HG03520 (cell line): ENCODE measurements at regions not wholly inside any gene's neighbourhood (a gene's known extent, or its start where the extent isn't known, plus 50 kb on each side); places are given as distances from the start of the nearest gene placed in this dataset.
"Not testable (repeated sequence)": the region's sequence is repeated elsewhere in the genome, so short reads cannot be mapped to it uniquely, and the experiment has no call there.

Experiments used
- ATAC-seq: cut with Tn5 transposase; IDR thresholded peaks from one replicate; pipeline ENCODE4 v1.9.1; 2021; ENCODE audit warnings: mild to moderate bottlenecking, moderate library complexity; ENCODE audit not compliant: unreplicated experiment

DNA sequence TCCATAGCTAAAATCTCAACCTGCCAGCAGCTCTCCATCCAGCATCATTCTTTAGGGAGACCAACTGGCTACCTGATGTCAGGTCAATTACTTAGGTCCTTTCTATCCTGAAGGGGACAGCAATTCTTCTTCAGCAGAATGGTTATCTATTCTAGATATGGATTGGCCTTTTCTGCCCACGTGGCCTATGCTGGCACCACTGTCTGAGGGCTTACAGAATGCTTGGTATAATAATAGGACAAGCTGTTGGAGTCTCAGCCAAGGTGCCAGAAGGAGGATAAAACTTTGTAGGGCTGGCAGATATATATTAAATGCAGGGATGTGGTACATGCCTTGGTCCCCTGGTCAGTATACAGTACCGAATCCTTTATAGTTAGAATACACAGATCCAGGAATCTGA is 89.8 kb upstream of the C1GALT1C1 start:
- ATAC-seq, result no peak

DNA sequence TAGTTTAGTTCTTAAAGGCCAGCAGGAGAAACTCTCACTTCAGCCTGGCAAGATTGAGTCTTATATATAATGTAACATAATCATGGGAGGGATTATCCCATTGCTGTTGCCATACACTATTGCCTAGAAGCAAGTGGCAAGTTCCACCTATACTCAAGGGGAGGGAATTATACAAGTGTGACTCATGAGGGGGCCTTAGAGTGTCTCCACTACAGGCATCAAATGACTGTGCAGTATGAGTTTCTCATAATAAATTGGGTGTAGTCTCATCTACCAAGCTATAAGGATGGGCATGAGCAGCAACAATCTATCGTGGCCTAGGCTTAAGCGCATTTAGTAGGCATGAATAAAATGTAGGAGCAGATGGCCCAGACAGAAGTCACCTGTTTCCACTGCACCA is 89.1 kb upstream of the C1GALT1C1 start:
- no peak for ATAC-seq

DNA sequence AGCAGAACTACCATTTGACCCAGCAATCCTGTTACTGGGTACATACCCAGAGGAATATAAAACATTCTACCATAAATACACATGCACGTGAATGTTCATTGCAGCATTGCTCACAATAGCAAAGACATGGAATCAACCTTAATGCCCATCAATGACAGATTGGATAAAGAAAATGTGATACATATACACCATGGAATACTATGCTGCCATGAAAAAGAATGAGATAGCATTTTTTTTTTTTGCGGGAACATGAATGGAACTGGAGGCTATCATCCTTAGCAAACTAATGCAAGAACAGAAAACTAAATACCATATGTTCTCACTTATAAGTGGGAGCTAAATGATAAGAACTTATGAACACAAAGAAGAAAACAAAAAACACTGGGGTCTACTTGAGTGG is 72.5 kb upstream of the C1GALT1C1 start:
- not testable (repeated sequence) for ATAC-seq

DNA sequence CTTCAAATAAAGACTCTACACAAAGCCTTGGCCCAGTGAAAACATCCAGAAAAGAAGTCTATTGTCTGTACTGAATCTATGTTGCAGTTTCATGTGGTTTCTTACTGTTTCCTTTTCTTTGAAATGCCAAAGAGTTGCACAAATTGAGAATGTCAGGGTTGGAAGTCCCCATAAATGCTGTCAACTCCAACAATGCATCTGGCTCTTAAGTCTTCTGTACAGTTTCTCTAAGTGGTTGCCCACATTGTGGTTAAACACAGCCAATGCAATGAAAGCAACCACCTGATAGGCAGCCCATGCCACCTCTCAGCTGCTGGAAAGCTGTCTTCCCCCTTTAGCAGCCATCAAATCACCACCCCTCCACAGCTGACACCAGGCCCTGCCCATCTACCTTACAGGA is 67.2 kb upstream of the C1GALT1C1 start:
- peak; percentile 63 for ATAC-seq

DNA sequence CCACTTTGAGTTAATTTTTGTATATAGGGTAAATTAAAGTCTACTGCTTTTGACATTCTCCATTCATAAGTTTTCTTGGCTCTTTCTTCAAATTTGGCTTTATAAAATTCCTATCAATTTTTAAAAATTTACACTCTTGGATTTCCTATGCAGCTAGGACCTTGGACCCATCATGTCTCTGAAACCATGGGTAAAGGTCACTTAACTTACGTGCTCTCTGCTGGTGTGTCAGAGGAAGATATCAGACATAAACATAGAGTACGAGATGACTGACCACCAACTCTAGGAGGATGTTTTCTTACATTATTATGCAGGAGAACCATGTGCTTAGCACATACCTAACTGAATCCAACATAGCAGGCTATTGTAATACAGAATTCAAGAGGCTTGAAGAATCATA is 62.5 kb upstream of the C1GALT1C1 start:
- no peak for ATAC-seq

DNA sequence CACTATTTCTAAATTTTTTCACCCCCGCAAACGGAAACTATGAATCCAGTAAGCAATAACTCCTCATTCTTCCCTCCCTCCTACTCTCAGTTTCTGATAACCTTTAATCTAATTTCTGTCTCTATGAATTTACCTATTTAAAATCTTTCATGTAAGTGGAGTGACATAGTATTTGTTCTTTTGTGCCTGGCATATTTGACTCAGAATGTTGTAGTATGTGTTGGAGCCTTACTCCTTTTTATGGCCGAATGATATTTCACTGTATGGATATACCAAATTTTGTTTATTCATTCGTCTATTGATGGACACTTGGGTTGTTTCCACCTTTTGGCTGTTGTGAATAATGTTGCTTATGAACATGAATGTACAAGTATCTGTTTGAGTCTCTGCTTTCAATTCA is 61.1 kb upstream of the C1GALT1C1 start:
- ATAC-seq, result no peak

DNA sequence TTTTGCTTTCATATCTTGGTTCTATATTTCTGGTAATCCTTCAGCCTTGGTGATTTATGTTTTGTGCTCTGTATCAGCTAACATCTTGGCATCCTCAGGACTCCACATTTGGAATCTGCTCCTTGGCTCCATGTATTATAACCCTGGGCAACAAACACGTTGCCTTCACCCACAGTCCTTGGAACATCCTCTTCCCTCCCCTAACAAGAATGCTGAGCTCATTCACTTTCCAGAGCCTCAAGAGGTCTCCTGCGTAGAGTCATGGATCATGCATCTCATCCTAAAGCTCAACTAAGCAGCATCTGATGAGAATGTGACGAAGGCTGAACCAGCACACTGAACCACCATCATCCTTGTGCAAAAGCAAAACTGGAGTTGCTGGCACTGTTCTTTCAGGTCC is 60.5 kb upstream of the C1GALT1C1 start:
- ATAC-seq, result no peak

DNA sequence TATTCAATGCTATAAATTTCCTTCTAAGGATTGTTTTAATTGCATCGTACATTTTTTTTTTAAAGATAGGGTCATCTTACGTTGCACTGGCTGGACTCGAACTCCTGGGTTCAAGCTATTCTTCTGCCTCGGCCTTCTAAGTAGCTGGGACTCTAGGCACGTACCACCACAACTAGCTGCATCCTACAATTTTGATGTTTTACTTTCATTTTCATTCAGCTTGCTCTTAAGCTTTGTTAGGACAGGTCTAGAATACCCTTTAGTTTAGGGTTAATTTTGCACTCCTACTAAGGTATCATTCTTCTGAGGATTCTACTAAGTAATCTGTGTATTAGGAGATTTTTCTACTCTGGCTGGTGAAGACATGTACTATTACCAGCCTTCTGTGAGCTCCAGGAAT is 50.2 kb upstream of the C1GALT1C1 start:
- no peak for ATAC-seq
